Inflammatory macrophage treated with lipopolysaccharide for 4 hours (primary cell): ENCODE measurements at regions not wholly inside any gene's neighbourhood (a gene's known extent, or its start where the extent isn't known, plus 50 kb on each side); places are given as distances from the start of the nearest gene placed in this dataset.
"Not testable (repeated sequence)": the region's sequence is repeated elsewhere in the genome, so short reads cannot be mapped to it uniquely, and the experiment has no call there.

Experiments
- DNase-seq: peaks from one replicate; pipeline ENCODE4 v3.0.0-alpha.2; 2020

DNA sequence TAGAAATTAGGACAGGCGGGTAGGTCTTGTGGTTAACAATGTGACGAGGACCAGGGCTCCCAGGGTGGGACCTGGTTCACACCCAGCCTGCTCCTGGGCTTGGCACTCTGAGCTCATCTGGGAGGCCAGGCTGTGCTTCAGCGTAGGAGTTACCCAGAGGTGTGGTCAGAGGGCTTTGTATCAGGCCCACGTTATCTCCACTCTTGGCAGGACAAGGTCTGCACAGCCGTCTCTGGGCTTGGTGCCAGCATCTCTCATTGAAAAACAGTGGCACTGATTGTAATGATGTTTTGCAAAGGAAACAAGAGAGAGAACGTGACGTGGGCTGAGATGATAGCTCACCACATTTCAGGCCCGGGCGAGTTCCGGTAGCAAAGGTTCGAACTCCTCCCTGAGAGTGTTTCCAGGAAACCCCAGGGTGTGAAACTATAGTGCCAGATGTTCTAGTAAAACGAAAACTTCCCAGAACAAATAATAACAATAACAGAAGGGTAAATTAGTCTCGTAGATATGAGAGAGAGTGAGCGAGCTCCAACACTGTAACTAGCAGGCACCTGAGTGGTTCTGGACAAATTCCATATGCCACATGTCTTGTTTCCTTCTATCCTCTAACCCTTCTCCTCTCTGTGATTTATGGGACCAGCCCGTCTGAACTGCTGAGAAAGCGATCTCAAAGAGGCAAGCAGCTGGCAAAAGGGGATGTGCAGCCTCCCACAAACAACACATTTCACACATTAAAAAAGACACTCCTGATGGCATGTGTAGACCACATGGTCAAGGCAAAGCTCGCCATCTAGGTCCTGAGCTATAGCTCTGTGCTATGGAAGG, 227.3 kb downstream of the KTN1 start:
- peak; percentile 32 for DNase-seq

DNA sequence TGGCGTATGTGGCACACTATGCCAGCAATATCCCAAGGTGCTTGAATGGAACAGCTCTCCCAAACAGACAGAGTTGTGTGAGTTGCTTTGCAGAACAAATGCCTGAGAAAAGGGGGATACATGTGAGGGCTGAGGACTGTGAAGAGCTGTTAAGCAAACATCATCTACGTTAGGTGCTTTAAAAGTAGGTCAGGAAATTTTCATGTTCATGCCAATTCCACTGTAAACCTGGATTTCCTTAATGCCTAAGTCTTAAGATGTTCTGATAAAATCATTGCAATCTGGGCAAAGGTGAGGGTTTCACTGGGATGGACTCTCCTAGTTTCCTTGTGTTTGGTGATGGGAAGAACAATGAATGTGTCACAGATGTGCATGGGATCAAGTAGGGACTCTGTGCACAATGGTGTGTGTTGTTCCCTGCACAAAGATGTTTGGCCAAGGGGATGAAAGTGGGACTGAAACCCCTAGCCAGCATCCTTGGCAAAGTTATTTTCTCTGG, 227.9 kb downstream of the KTN1 start:
- DNase-seq = no peak

DNA sequence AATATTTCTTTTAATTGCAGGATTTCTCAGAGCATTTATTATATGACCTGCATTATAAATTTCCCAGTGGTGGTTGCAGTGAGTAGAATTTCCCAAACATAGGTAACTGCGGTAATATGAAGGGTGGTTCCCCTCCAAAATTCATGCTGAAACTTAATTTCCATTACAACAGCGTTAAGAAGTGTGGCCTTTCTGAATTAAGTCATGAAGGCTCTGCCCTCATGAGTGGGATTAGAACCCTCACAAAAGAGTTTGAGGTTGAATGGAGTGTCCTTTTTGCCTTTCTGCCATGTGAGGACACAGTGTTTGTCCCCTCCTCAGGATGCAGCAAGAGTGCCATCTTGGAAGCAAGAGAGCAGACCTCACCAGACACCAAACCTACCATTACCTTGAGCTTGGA, 233.6 kb downstream of the KTN1 start:
- peak; percentile 53 for DNase-seq

DNA sequence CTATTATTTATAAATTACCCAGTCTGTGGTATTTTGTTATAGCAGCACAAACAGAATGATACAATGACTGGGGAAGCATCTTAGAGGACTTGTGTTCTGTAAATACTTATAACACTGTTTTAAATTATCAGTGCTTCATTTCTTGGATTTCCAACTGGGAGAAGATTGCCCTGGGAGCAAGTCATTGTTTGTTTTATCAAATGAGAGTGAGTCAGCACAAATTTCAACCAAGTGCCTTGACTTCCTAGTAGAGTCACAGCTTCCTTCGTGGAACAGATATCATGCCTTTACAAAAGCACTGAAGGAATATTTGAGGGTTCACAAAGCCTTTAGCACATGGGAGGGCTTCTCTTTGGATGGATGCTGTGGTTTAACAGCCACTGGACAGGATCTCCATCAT, 234.1 kb downstream of the KTN1 start:
- no peak for DNase-seq

DNA sequence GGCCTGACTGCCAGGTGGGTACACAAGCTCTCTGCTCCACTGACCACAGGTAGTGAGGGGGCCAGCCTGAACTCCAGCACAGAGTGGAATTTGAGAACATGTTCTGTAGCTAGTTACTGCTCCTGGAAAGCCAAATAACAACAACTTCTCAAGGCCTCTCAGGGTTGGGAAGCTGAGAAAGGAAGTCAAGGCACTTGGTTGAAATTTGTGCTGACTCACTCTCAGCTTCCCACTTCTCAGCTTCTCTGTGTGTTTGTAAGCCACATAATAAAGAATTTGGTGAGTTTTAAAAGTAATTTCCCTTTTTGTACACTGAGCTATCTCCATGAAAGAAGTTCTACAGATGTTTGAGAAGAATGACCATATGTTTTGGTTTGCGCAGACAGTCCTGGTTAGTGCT, 234.9 kb downstream of the KTN1 start:
- DNase-seq = peak; percentile 75

DNA sequence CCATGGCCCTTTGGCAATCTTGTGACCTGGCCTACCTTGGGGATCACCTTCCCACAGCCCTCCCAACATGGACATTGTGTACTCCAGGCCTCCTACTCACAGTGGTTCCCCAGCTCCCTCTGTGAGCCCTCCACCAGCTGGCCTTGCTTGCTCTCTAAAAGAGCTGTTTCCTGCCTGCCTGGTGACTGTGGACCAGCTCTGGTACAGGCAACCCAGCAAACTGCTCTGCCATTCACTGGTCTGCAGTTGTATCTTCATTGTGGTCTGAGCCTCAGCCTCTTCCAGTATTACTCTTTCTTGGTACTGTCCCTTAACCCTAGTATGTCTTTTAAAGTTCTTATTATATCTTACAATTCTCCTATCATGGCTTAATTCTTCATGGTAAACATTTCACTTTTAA, 236.2 kb downstream of the KTN1 start:
- DNase-seq = no peak

DNA sequence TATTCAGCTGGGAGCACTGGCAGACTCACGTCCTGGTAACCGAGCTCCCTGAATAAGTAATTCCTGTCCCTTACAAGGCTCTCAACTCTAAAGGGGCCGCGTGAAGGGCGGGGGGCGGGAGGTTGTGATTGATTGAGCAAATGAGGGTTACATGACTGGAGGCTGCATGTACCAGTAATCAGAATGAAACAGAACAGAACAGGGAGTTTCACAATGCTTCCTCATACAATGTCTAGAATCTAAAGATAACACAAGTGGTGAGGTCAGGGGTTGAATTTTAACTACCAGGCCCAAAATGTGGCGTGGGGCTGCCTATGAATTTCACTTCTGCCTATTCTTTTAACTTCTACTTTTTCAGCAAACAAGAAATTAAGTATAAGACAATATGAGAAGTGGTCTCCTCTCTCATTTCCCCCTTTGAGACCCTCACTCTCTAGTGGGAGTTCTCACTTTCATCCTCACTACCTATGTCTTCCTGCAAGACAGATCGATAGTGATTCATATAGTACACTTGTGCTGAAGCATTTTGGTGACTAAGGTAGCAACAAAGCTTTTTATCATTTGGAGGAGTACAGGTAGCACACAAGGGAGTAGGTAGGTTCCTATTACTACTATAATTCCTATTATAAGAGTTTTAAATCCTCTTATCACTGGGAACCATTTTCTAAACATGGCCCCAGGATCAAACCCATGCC, 239.8 kb downstream of the KTN1 start:
- peak; percentile 84 for DNase-seq

DNA sequence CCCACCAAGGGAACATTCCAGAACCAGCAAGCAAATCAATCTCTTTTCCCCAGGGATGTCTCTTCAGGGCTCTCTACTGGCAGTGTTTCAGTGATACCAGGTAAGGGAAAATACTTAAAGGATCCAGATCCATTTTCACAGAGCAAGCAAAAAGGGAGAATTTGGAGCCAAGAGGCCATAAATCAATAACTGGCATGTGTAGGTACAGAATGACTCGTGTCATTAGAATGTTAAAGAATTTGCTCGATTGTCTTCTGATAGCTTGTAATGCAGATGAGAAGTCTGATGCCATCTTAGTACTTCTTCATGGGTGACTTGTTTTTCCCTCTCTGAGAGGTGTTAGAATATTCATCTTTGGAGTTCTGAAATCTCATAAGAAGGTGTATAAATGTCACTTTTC, 242.9 kb downstream of the KTN1 start:
- DNase-seq = no peak

DNA sequence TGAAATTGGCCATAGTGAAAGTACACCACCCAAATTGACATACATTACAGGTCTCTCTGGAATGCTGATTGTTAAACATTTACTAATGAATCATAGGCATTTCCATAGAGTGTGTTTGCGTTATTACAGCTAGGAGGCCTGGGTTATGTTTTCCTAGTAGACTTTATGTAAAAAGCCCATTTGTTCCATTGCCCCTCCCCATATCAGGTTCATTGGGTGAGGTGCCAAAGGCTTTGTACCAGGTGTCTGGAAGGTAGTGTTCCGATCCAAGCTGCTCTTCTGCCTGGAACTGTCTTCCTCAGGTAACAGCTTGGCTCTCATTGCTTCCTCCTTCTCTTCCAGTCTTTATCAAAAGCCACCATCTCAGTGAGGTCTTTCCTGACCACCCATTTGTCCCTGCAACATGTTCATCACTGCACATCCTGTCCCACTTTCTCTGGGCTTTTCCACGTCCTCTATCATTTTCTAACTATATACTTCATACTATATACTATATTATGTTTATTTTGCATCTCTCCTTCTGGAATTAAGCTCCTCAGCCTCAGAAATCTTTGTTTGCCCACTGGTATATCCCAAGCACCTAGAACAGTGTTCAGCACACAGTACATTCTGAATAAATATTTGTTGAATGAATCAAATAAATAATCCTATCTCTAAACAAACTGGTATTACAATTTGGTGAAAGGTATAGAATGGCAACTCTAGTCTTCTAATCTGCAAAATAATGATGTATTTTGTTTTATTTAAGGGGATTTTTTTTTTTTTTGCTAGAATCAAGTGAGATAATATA, 252.3 kb downstream of the KTN1 start:
- no peak for DNase-seq

DNA sequence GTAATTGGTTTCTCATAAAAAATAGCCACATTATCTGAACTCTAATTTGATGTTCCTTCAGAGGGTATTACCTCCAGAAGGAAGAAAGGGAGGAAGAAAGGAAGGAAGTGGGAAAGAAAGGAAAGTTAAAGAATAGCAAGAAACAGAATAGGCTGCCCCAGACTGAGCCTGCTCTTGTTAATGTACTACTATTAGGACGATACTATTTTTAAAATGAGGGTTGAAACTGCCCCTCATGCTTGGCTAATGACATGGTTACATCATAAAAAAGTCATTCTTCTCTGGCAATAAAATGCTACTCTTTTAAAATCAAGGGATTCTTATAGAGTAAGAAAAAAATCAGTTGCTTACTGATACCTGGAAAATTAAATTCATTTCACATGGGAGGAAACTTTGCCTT, 253.0 kb downstream of the KTN1 start:
- no peak for DNase-seq

DNA sequence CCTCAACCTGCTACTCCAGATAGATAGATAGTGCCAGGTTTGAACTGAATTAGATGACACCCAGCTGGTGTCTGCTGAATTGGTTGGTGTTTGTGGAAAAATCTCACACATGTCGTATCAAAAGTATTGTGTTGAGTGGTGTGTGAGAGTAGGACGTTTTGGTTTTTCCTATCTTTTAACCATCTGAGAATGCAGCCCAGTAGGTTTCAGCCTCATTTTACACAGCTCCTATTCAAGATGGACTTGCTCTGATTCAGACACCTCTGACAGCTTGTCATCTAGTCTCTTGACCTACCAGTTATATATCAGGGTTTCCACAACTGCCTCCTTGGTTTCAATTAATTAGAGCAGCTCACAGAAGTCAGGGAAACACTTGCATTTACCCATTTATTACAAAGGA, 254.4 kb downstream of the KTN1 start:
- no peak for DNase-seq

DNA sequence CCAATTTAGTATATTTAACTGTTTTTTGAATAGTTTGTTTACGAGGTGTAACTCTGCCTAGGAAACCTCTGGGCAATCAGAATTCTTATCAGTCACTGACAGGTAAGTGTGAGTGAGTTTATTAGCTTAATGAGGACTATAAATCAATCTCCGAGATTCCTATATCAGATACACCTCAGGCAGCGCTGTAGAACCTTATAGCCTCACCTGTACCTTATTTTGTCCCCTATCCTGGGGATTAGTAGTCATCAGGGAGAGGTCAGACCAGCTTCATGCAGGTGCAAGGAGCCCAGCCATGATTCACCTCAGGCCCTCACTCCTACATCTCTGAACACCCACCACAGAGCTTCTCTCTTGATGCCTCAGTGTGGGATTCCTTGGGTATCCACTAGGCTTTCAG, 256.0 kb downstream of the KTN1 start:
- no peak for DNase-seq

DNA sequence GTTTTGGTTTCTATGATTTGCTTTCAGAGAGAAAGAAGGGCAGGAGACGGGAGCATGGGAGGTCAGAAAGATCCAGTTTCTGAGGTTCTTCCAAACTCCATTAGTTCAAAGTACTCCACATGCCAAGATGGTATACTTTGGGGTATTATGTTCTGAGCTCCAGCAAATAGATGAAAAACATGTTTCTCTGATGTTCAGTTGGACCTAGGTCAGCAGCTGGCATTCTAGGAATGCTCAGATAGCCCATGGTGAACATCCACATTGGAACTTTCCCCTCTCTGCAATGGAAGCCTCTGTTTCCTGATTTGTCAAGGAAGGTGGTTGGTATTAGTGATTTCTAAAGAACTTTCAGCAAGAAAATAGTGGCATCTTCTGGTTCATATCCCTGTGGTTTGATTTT, 257.5 kb downstream of the KTN1 start:
- no peak for DNase-seq

DNA sequence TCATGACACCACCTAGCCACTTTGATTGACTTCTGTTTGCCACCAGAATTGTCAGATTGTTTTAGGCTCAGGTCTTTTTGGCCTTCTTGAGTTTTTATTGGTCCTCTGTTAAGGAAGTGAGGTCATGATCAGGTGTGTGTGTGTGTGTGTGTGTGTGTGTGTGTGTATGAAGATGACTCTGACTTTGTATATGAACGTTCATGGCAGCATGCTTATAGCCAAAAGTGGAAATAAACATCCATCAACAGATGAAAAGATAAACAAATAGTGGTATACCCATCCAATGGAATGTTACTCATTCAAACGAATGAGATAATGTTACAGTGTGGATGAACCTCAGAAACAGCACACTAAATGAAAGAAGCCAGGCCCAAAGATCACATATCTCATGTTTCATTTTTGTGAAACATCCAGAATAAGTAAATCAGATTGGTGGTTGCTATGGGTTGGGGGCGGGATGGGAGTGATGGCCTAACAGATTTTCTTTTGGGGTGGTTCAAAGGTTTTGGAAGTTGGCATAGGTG, 258.6 kb downstream of the KTN1 start:
- DNase-seq = no peak

DNA sequence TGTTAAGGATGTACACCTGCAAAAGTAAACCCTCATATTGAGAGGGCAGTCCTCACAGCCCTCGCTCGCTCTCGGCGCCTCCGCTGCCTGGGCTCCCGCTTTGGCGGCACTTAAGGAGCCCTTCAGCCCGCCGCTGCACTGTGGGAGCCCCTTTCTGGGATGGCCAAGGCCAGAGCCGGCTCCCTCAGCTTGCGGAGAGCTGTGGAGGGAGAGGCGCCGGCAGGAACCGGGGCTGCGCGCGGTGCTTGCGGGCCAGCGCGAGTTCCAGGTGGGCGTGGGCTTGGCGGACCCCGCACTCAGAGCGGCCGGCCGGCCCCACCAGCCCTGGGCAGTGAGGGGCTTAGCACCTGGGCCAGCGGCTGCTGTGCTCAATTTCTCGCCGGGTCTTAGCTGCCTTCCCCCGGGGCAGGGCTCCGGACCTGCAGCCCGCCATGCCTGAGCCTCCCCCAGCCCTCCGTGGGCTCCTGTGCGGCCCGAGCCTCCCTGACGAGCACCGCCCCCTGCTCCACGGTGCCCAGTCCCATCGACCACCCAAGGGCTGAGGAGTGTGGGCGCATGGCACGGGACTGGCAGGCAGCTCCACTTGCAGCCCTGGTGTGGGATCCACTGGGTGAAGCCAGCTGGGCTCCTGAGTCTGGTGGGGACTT, 259.4 kb downstream of the KTN1 start:
- not testable (repeated sequence) for DNase-seq

DNA sequence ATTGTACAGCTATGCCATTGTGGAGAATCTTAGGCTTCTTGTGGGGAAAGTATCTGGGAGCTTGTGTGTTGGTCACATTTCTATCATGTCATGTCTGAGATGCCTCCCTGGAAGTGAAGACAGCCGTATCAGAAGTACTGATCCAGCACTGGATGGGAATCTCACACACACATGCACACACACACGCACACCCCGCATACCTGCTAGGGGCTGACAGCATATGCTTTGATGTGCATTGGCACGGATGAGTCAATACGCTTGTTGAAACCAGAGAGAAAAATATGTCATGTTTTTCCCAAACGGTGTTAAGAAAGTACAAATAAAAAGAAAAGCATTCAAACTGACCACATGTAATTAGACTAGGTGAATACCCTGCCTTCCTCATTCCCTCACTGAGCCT, 260.8 kb downstream of the KTN1 start:
- DNase-seq = no peak

DNA sequence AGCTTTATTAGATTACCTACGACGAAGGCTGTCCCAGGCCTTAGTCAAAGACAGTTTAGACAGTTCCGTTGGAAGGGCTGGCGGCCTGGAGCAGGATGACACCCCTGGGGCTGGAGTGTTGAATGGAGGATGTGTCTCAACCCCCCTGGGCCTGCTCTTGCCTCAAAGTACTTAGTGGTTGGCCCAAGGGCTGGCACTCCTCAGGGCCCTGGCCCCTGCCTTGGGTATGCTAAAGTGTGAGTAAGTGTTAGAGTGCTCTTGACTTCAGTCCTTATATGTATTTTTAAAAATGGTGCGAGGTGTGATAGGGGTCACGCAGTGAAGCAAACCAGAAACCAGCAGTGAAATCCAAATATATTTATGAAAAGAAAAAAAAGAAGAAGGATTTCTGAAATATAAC, 261.6 kb downstream of the KTN1 start:
- DNase-seq = no peak

DNA sequence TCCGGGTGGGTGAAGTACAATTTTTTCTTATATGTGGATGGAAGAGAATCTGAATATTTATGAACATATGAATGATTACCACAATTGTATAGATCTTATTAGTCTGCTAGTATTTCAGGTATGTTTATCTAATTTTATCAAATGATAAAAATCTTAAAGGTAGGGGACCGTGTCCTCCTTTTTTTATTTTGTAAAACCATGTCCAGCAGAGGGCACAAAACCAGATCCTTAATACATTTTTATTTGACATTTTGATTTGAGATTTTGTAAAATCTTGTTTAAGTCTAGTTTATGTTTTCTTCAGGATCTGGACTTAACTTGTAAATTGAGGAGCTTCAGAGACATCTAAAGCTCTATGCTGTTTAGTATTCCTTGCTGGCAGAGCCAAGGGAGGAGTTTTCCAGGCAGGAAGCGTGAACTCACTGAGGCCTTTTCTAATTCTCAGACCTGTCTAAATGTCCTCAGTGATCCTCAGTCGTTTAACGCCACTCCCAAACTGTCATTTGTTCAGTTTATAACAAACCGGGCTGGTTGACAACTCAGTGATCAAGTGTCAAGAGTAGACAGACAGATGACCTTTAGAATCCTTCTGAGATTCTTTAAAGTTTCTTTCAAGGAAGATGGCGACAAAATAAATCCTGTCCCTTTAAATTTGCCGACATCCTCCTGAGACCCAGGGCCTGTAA, 263.9 kb downstream of the KTN1 start:
- DNase-seq = no peak

DNA sequence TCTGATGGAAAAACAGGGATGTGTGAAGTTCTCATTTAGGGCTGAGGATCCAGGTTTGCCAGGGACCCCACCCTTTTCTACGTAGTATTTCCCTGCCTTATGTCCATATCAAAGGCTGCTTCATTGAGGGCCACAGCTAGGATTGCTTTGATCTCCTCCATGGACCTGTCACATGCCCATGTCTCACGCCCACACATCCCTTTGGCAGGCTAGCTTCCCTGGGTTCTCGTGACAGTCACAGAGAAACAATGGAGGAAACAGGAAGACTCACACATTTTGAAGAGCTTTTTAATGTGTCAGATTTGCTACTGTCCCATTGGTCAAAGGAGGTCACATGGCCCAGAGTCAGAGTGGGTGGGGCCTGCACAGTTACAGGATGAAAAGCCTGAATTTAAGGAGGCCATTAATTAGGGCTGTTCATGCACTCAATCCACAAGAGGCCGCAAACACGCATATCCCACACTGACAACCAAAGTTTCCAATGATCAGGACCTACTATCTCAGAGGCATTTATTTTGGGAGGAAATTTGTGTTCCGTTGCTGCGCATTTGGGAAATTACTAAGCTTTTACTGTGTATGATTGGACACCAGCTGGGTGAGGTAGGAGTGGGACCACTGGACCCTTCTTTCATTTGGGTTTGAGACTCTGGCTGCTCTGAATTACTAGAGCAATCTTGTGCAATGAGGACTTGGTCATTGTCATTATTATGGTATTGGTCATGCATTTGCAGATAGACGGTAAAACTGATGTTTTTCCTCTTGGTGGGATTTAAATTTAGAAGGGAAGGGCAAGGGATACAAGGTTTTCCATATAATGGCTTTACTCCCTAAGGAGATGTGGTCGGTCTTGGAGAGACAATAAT, 266.2 kb downstream of the KTN1 start:
- no peak for DNase-seq

DNA sequence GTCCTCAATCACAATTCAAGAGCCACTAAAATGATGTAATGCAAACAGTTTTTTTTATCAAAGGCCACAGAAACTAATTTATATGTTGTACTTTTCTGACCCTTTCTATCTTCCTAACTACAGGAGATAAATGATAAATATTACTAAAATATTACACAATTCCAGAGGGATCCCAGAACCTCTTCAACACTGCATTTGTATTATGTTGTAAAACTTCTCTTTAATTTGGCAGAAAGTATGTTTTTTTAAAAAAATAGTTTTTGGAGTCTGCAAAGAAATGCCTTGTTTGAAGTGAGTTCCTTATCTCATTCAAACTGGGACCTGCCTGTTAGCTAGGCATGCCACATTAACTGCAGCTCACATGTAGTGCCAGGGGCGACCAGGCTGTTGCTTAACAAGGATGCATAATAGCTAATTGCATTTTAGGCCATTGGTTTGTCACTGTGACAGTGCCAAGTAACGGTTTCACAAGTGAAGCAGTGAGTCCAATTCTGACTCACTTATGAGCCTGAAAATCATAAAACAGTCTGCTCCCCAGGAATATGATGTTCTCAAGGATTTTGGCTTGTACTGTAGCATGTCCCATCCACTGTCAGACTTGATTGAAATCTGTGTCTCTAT, 266.9 kb downstream of the KTN1 start:
- peak; percentile 26 for DNase-seq

DNA sequence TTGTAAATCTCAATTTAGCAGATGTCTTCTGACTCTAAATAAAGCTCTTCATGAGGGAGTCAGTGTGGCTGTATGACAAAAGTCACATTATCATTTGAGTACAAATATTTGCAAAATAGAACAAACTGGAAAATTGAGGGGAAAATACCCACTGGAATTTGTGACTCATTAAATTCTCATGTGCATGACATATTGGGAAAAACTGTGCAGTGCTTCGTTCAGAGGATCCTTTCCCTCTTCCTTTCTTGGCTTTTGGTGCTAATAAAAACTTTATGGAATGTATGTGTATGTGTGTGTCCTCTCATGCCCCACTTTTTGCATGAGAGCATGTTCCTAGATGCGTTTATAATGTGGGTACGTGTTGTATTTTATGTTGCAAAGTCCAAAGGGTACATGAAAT, 267.8 kb downstream of the KTN1 start:
- DNase-seq = no peak
